HG03558 (cell line): ENCODE measurements at regions not wholly inside any gene's neighbourhood (a gene's known extent, or its start where the extent isn't known, plus 50 kb on each side); places are given as distances from the start of the nearest gene placed in this dataset.
"Not testable (repeated sequence)": the region's sequence is repeated elsewhere in the genome, so short reads cannot be mapped to it uniquely, and the experiment has no call there.

ENCODE experiments used
- ATAC-seq: cut with Tn5 transposase; IDR thresholded peaks from one replicate; pipeline ENCODE4 v1.9.1; 2021; ENCODE audit warnings: moderate number of reproducible peaks; ENCODE audit not compliant: unreplicated experiment; ENCODE audit errors: extremely low read depth

GRCh38 chr1:78240755-78241154 lies 195.0 kb downstream of the GIPC2 start:
- no peak for ATAC-seq

- no peak for ATAC-seq
Measured at GRCh38 chr1:78247079-78247478, 201.3 kb downstream of the GIPC2 start.

- no peak for ATAC-seq
Measured at GRCh38 chr1:78250201-78250600, 204.4 kb downstream of the GIPC2 start.

- no peak for ATAC-seq
Measured at GRCh38 chr1:78254517-78254916, 208.8 kb downstream of the GIPC2 start.

- ATAC-seq: no peak
Measured at GRCh38 chr1:78255383-78255782, 209.6 kb downstream of the GIPC2 start.

GRCh38 chr1:78255846-78256245 lies 210.1 kb downstream of the GIPC2 start:
- no peak for ATAC-seq

GRCh38 chr1:78263459-78263858 lies 217.7 kb downstream of the GIPC2 start:
- ATAC-seq: no peak

GRCh38 chr1:78263946-78264345 lies 218.2 kb downstream of the GIPC2 start:
- no peak for ATAC-seq

- ATAC-seq: no peak
Measured at GRCh38 chr1:78267513-78268218, 221.9 kb downstream of the GIPC2 start.

GRCh38 chr1:78269591-78269990 lies 221.2 kb upstream of the PTGFR start:
- no peak for ATAC-seq

GRCh38 chr1:78271423-78271822 lies 219.4 kb upstream of the PTGFR start:
- not testable (repeated sequence) for ATAC-seq

GRCh38 chr1:78274814-78275213 lies 216.0 kb upstream of the PTGFR start:
- ATAC-seq: no peak

- no peak for ATAC-seq
Measured at GRCh38 chr1:78275456-78275855, 215.3 kb upstream of the PTGFR start.

- no peak for ATAC-seq
Measured at GRCh38 chr1:78275906-78276685, 214.7 kb upstream of the PTGFR start.

GRCh38 chr1:78277253-78277652 lies 213.5 kb upstream of the PTGFR start:
- ATAC-seq: peak; percentile 71

GRCh38 chr1:78279051-78279450 lies 211.7 kb upstream of the PTGFR start:
- ATAC-seq: no peak

- ATAC-seq: no peak
Measured at GRCh38 chr1:78280626-78281025, 210.1 kb upstream of the PTGFR start.

GRCh38 chr1:78281580-78281979 lies 209.2 kb upstream of the PTGFR start:
- ATAC-seq: no peak

GRCh38 chr1:78283691-78284090 lies 207.1 kb upstream of the PTGFR start:
- ATAC-seq: no peak

GRCh38 chr1:78284354-78284753 lies 206.4 kb upstream of the PTGFR start:
- ATAC-seq: no peak

GRCh38 chr1:78286686-78287085 lies 204.1 kb upstream of the PTGFR start:
- ATAC-seq: no peak

- no peak for ATAC-seq
Measured at GRCh38 chr1:78289603-78290002, 201.2 kb upstream of the PTGFR start.
